DOHH2 (cell line): ENCODE measurements at regions not wholly inside any gene's neighbourhood (a gene's known extent, or its start where the extent isn't known, plus 50 kb on each side); places are given as distances from the start of the nearest gene placed in this dataset.

Source experiments
- H3F3A ChIP-seq: fragments of 200-600 bp; sonication (generic), shearing (Covaris generic); 2 replicates; pipeline ENCODE4 v1.6.0; 2016; ENCODE audit warnings: antibody characterized with exemption, mild to moderate bottlenecking; ENCODE audit not compliant: control insufficient read depth, insufficient read depth
- H3K27ac ChIP-seq: fragments of 200-600 bp; sonication (generic); 2 replicates; pipeline ENCODE4 v1.5.1; 2014; ENCODE audit warnings: low read depth, mild to moderate bottlenecking, low read length, moderate library complexity
- H3K27me3 ChIP-seq: fragments of 200-600 bp; sonication (generic); 2 replicates; pipeline ENCODE4 v1.6.1; 2014; ENCODE audit warnings: mild to moderate bottlenecking, low read length, mixed read lengths; ENCODE audit not compliant: control insufficient read depth
- H3K36me3 ChIP-seq: fragments of 200-600 bp; sonication (generic); 2 replicates; pipeline ENCODE4 v1.6.1; 2014; ENCODE audit warnings: mild to moderate bottlenecking, low read length, moderate library complexity, mixed read lengths; ENCODE audit not compliant: control insufficient read depth
- H3K4me1 ChIP-seq: fragments of 200-600 bp; sonication (generic); 2 replicates; pipeline ENCODE4 v1.6.1; 2014; ENCODE audit warnings: mild to moderate bottlenecking, low read length, mixed read lengths; ENCODE audit not compliant: control insufficient read depth
- H3K4me2 ChIP-seq: fragments of 200-600 bp; sonication (generic); 2 replicates; pipeline ENCODE4 v1.6.0; 2014; ENCODE audit warnings: mild to moderate bottlenecking, low read length, moderate library complexity
- H3K4me3 ChIP-seq: fragments of 200-600 bp; sonication (generic); 2 replicates; pipeline ENCODE4 v1.5.1; 2014; ENCODE audit warnings: mild to moderate bottlenecking, low read length, mixed read lengths
- H3K79me2 ChIP-seq: fragments of 200-600 bp; sonication (generic); 2 replicates; pipeline ENCODE4 v1.6.1; 2014; ENCODE audit warnings: mild to moderate bottlenecking, low read length, mixed read lengths; ENCODE audit not compliant: control insufficient read depth
- H3K9me2 ChIP-seq: fragments of 200-600 bp; sonication (generic); replicated peaks from 2 replicates; pipeline ENCODE4 v1.6.1; 2014; ENCODE audit warnings: mild to moderate bottlenecking, low read length, mixed read lengths; ENCODE audit not compliant: control insufficient read depth
- H3K9me3 ChIP-seq: fragments of 200-600 bp; sonication (generic); 2 replicates; pipeline ENCODE4 v1.6.1; 2014; ENCODE audit warnings: antibody characterized with exemption, low read length, mixed read lengths; ENCODE audit not compliant: control insufficient read depth, insufficient read depth
- H4K20me1 ChIP-seq: fragments of 200-600 bp; sonication (generic); 2 replicates; pipeline ENCODE4 v1.6.0; 2014; ENCODE audit warnings: low read depth, mild to moderate bottlenecking, antibody characterized with exemption, low read length, moderate library complexity; ENCODE audit not compliant: control insufficient read depth, insufficient read depth
- CTCF ChIP-seq: fragments of 200-600 bp; sonication (generic); IDR thresholded peaks from one replicate; pipeline ENCODE4 v1.5.1; 2014; ENCODE audit warnings: antibody characterized with exemption, mild to moderate bottlenecking, low read depth, low read length; ENCODE audit not compliant: poor library complexity, severe bottlenecking
- EZH2phosphoT487 ChIP-seq: fragments of 200-600 bp; sonication (generic); IDR thresholded peaks from 2 replicates; pipeline ENCODE4 v1.6.1; 2017; ENCODE audit warnings: borderline replicate concordance, mild to moderate bottlenecking, antibody characterized with exemption, low read length, moderate library complexity, mixed read lengths

DNA sequence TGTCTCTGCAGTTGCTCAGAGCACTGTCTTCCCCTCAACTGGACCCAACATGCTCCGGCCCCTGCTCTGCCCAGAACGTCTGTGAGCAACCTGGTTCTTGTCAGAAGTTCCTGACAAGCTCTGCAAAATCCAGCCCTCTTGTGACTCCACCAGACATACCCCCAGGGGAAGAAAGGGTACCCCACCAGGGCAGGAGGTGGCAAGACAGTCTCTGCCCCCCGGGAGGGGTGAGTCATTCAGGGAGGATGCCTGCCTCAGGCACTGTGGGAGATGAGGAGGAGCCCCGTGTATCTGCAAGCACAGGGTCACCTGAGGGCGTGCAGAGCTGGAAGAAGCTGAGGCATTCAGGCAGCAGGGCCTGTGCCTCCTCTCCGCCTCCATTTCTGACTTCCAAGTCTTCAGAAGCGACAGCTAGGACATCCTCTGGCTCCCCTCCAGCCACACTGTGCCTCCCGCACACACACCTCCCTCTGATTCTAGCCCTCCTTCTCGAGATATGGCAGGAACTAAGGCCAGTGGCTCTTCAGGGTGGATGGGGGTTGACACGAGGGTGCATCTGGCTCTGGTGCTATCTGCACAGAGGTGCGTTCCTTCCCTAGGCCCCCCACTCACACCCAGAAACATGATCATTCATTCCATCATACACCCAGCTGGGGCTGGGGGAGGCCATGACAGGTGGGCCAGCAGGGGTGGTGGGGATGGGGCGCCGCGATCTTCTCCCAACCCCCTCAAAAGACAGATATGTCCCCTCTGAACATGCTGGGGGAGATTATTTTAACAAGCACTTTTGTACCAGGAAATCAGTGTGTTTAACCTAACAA is 222.2 kb downstream of the CYP26B1 start:
- no peaks in the 10 kb centered on the region for H3K9me3 ChIP-seq
- no peak for TF ChIP-seq EZH2phosphoT487
- no peak for TF ChIP-seq CTCF
- no peaks in the 10 kb centered on the region for H3K79me2 ChIP-seq
- H3K27me3 ChIP-seq: no peaks in the 10 kb centered on the region
- H3K4me3 ChIP-seq: no peak overlapping the region
- H3K9me2 ChIP-seq: no peaks in the 10 kb centered on the region
- H3K4me1 ChIP-seq: no peaks in the 10 kb centered on the region
- H3K27ac ChIP-seq: no peak overlapping the region
- H3K36me3 ChIP-seq: no peaks in the 10 kb centered on the region
- H3F3A ChIP-seq: no peaks in the 10 kb centered on the region
- no peak overlapping the region for H3K4me2 ChIP-seq
- no peaks in the 10 kb centered on the region for H4K20me1 ChIP-seq

GRCh38 chr2:71923887-71924533 is 223.7 kb downstream of the CYP26B1 start:
- H3K27ac ChIP-seq: no peak overlapping the region
- no peaks in the 10 kb centered on the region for H3K27me3 ChIP-seq
- no peak overlapping the region for H3K4me3 ChIP-seq
- no peaks in the 10 kb centered on the region for H3K9me2 ChIP-seq
- no peak for TF ChIP-seq EZH2phosphoT487
- peak; percentile 93 for TF ChIP-seq CTCF
- no peaks in the 10 kb centered on the region for H3K79me2 ChIP-seq
- no peaks in the 10 kb centered on the region for H3F3A ChIP-seq
- no peaks in the 10 kb centered on the region for H3K36me3 ChIP-seq
- no peaks in the 10 kb centered on the region for H4K20me1 ChIP-seq
- H3K9me3 ChIP-seq: no peaks in the 10 kb centered on the region
- no peak overlapping the region for H3K4me2 ChIP-seq
- no peaks in the 10 kb centered on the region for H3K4me1 ChIP-seq

- Histone ChIP-seq H3K27ac (no peak overlapping the region), H3K9me3 (no peaks in the 10 kb centered on the region), H3K4me3 (no peak overlapping the region), H3K36me3 (no peaks in the 10 kb centered on the region), H3F3A (no peaks in the 10 kb centered on the region), H3K79me2 (no peaks in the 10 kb centered on the region), H3K9me2 (no peaks in the 10 kb centered on the region), H3K4me2 (no peak overlapping the region), H3K4me1 (no peaks in the 10 kb centered on the region), H3K27me3 (no peaks in the 10 kb centered on the region), H4K20me1 (no peaks in the 10 kb centered on the region)
- TF ChIP-seq CTCF (no peak), EZH2phosphoT487 (no peak)
These were observed 224.5 kb downstream of the CYP26B1 start for GRCh38 chr2:71923143-71923525.
